GM23338 (cell line): ENCODE measurements at regions not wholly inside any gene's neighbourhood (a gene's known extent, or its start where the extent isn't known, plus 50 kb on each side); places are given as distances from the start of the nearest gene placed in this dataset.

Source experiments
- ATAC-seq: fragments of 200-7000 bp; cut with Tn5 transposase; 3 replicates; pipeline ENCODE4 v1.9.1; 2020
- DNase-seq: peaks from one replicate; pipeline ENCODE4 v3.0.0-alpha.2; 2015; ENCODE audit warnings: low spot score
- H2AFZ ChIP-seq: fragments of 200-600 bp; sonication (generic); 2 replicates; pipeline ENCODE4 v1.8.0; 2016; ENCODE audit warnings: antibody characterized with exemption, mild to moderate bottlenecking, moderate library complexity
- H3F3A ChIP-seq: fragments of 200-600 bp; sonication (generic); replicated peaks from 2 replicates; pipeline ENCODE4 v1.8.0; 2017; ENCODE audit warnings: antibody characterized with exemption, mixed run types, low read depth
- H3K27ac ChIP-seq: fragments of 200-600 bp; sonication (generic); 2 replicates; pipeline ENCODE4 v1.6.1; 2016; ENCODE audit warnings: low read depth
- H3K27me3 ChIP-seq: fragments of 200-600 bp; sonication (generic); 2 replicates; pipeline ENCODE4 v1.8.0; 2016; ENCODE audit warnings: mild to moderate bottlenecking, mixed run types, moderate library complexity; ENCODE audit not compliant: insufficient read depth
- H3K36me3 ChIP-seq: fragments of 200-600 bp; sonication (generic); 2 replicates; pipeline ENCODE4 v1.8.0; 2016; ENCODE audit warnings: mild to moderate bottlenecking; ENCODE audit not compliant: insufficient read depth
- H3K4me1 ChIP-seq: fragments of 200-600 bp; sonication (generic); 2 replicates; pipeline ENCODE4 v1.8.0; 2016; ENCODE audit warnings: mild to moderate bottlenecking, moderate library complexity; ENCODE audit not compliant: insufficient read depth
- H3K4me2 ChIP-seq: fragments of 200-600 bp; sonication (generic); 2 replicates; pipeline ENCODE4 v1.7.1; 2017; ENCODE audit warnings: mixed run types
- H3K4me3 ChIP-seq: fragments of 200-600 bp; sonication (generic); 2 replicates; pipeline ENCODE4 v1.6.1; 2016; ENCODE audit warnings: mixed run types
- H3K79me2 ChIP-seq: fragments of 200-600 bp; sonication (generic); replicated peaks from 2 replicates; pipeline ENCODE4 v1.8.0; 2017; ENCODE audit warnings: mild to moderate bottlenecking; ENCODE audit not compliant: insufficient read depth
- H3K9me2 ChIP-seq: fragments of 200-600 bp; sonication (generic); 2 replicates; pipeline ENCODE4 v1.8.0; 2017; ENCODE audit not compliant: insufficient read depth
- H4K20me1 ChIP-seq: fragments of 200-600 bp; sonication (generic); replicated peaks from 2 replicates; pipeline ENCODE4 v1.8.0; 2017; ENCODE audit warnings: mild to moderate bottlenecking; ENCODE audit not compliant: insufficient read depth
- H3K27ac Mint-ChIP-seq: 2 replicates; pipeline ENCODE4 v1.8.0; 2020; ENCODE audit warnings: inconsistent platforms, mild to moderate bottlenecking, moderate library complexity, mixed read lengths
- H3K27me3 Mint-ChIP-seq: 3 replicates; pipeline ENCODE4 v1.8.0; 2022; ENCODE audit warnings: low read depth, mild to moderate bottlenecking, moderate library complexity, mixed read lengths, inconsistent platforms; ENCODE audit not compliant: insufficient read depth, poor library complexity
- H3K36me3 Mint-ChIP-seq: 3 replicates; pipeline ENCODE4 v1.8.0; 2021; ENCODE audit warnings: low read depth, mild to moderate bottlenecking, inconsistent platforms, moderate library complexity, mixed read lengths
- H3K4me1 Mint-ChIP-seq: 3 replicates; pipeline ENCODE4 v1.8.0; 2020; ENCODE audit warnings: mild to moderate bottlenecking, inconsistent platforms, mixed read lengths
- H3K4me3 Mint-ChIP-seq: 3 replicates; pipeline ENCODE4 v1.8.0; 2021; ENCODE audit warnings: moderate library complexity, mild to moderate bottlenecking, inconsistent platforms, mixed read lengths
- H3K9me3 Mint-ChIP-seq: 3 replicates; pipeline ENCODE4 v1.8.0; 2020; ENCODE audit warnings: moderate library complexity, mild to moderate bottlenecking, inconsistent platforms, mixed read lengths
- CREB1 ChIP-seq: fragments of 250-450 bp; sonication (Bioruptor Pico); IDR thresholded peaks from 2 replicates; pipeline ENCODE4 v1.5.0; 2020; ENCODE audit warnings: low read depth, mild to moderate bottlenecking, moderate library complexity
- NANOG ChIP-seq: IDR thresholded peaks from 2 replicates; pipeline ENCODE4 v1.6.1; 2016; ENCODE audit warnings: antibody characterized with exemption, borderline replicate concordance
- REST ChIP-seq: IDR thresholded peaks from one replicate; pipeline ENCODE4 v1.6.1; 2018; ENCODE audit warnings: antibody characterized with exemption; ENCODE audit not compliant: unreplicated experiment
- STAT1 ChIP-seq: IDR thresholded peaks from one replicate; pipeline ENCODE4 v1.6.1; 2016; ENCODE audit warnings: antibody characterized with exemption; ENCODE audit not compliant: unreplicated experiment
- ZNF331 ChIP-seq: fragments of 250-450 bp; sonication (Bioruptor Pico); IDR thresholded peaks from 2 replicates; pipeline ENCODE4 v1.5.0; 2020; ENCODE audit warnings: low read depth, mild to moderate bottlenecking, moderate library complexity
- ZNF462 ChIP-seq: fragments of 250-450 bp; sonication (Bioruptor Pico); IDR thresholded peaks from 2 replicates; pipeline ENCODE4 v1.5.0; 2020; ENCODE audit warnings: mild to moderate bottlenecking, moderate library complexity

- no peak for ATAC-seq
- no peaks in the 10 kb centered on the region for H3K9me2 ChIP-seq
- H4K20me1 ChIP-seq: no peaks in the 10 kb centered on the region
- Mint-ChIP-seq H3K4me3 (no peak overlapping the region), H3K27ac (no peak overlapping the region), H3K9me3 (no peaks in the 10 kb centered on the region), H3K36me3 (no peaks in the 10 kb centered on the region), H3K4me1 (no peaks in the 10 kb centered on the region), H3K27me3 (no peaks in the 10 kb centered on the region)
- H3K27me3 ChIP-seq: no peaks in the 10 kb centered on the region
- no peaks in the 10 kb centered on the region for H3K79me2 ChIP-seq
- H3F3A ChIP-seq: no peaks in the 10 kb centered on the region
- no peak overlapping the region for H3K27ac ChIP-seq
- no peak overlapping the region for H2AFZ ChIP-seq
- H3K4me1 ChIP-seq: no peaks in the 10 kb centered on the region
- no peaks in the 10 kb centered on the region for H3K36me3 ChIP-seq
- H3K4me3 ChIP-seq: no peak overlapping the region
- no peak overlapping the region for H3K4me2 ChIP-seq
- no peak for TF ChIP-seq CREB1 (CRISPR knock-in tag)
- no peak for TF ChIP-seq REST
- TF ChIP-seq NANOG: no peak
- TF ChIP-seq ZNF331: no peak
- no peak for TF ChIP-seq ZNF462 (CRISPR knock-in tag)
- TF ChIP-seq STAT1: no peak
- no peak for DNase-seq
These were observed 104.8 kb upstream of the GATA6 start for GRCh38 chr18:22064581-22064980.
